ENCODE measurements at regions not wholly inside any gene's neighbourhood (a gene's known extent, or its start where the extent isn't known, plus 50 kb on each side); places are given as distances from the start of the nearest gene placed in this dataset.

- Mint-ChIP-seq H3K9me3 (peaks cover 2 to 11% of the 10 kb centered on the region in 2 donors), H3K27me3 (ENCODE audit: low read depth) (no peaks in the 10 kb centered on the region), H3K27ac (no peak overlapping the region), H3K4me1 (ENCODE audit: low read depth) (no peaks in the 10 kb centered on the region), H3K36me3 (ENCODE audit: insufficient read depth in 2 of 2) (no peaks in the 10 kb centered on the region), H3K4me3 (no peak overlapping the region)
- no peak for DNase-seq
- no peak for ATAC-seq (replicated peaks in 1 of 2)
These were observed 754.7 kb downstream of the DTWD2 start for GRCh38 chr5:118233606-118234005.

- H3K27ac Mint-ChIP-seq, result no peak overlapping the region
- no peak overlapping the region for H3K4me3 Mint-ChIP-seq
- peaks cover 5 to 7% of the 10 kb centered on the region in 2 donors for H3K9me3 Mint-ChIP-seq
- no peaks in the 10 kb centered on the region for H3K36me3 Mint-ChIP-seq (ENCODE audit: insufficient read depth in 2 of 2)
- ATAC-seq (replicated peaks in 1 of 2) (no peak), DNase-seq (no peak)
- H3K27me3 Mint-ChIP-seq (ENCODE audit: low read depth), result no peaks in the 10 kb centered on the region
- H3K4me1 Mint-ChIP-seq (ENCODE audit: low read depth), result no peaks in the 10 kb centered on the region
These were observed 759.9 kb downstream of the DTWD2 start for GRCh38 chr5:118228489-118228888.

- ATAC-seq (replicated peaks in 1 of 2), result no peak
- Mint-ChIP-seq H3K36me3 (ENCODE audit: insufficient read depth in 2 of 2) (no peaks in the 10 kb centered on the region), H3K27me3 (ENCODE audit: low read depth) (no peaks in the 10 kb centered on the region), H3K4me3 (no peak overlapping the region), H3K9me3 (peaks cover 3% of the 10 kb centered on the region in 2 donors), H3K4me1 (ENCODE audit: low read depth) (no peaks in the 10 kb centered on the region), H3K27ac (no peak overlapping the region)
- DNase-seq, result no peak
These were observed 763.8 kb downstream of the DTWD2 start for GRCh38 chr5:118224546-118224945.

GRCh38 chr5:118220556-118221195 is 767.7 kb downstream of the DTWD2 start:
- ATAC-seq (replicated peaks in 1 of 2), result no peak

GRCh38 chr5:118211606-118212005 is 776.7 kb downstream of the DTWD2 start:
- Mint-ChIP-seq H3K4me3 (no peak overlapping the region), H3K36me3 (ENCODE audit: insufficient read depth in 2 of 2) (peaks cover 1 to 5% of the 10 kb centered on the region in 2 donors), H3K27me3 (ENCODE audit: low read depth) (no peaks in the 10 kb centered on the region), H3K4me1 (ENCODE audit: low read depth) (no peaks in the 10 kb centered on the region), H3K9me3 (peaks cover 2 to 13% of the 10 kb centered on the region in 2 donors), H3K27ac (no peak overlapping the region)
- DNase-seq, result no peak
- no peak for ATAC-seq (replicated peaks in 1 of 2)

More at GRCh38 chr5:118220556-118221195, 767.7 kb downstream of the DTWD2 start:
- Mint-ChIP-seq H3K27me3 (ENCODE audit: low read depth) (no peaks in the 10 kb centered on the region), H3K4me3 (no peak overlapping the region), H3K9me3 (peaks cover 2 to 7% of the 10 kb centered on the region in 2 donors), H3K27ac (no peak overlapping the region), H3K4me1 (ENCODE audit: low read depth) (no peaks in the 10 kb centered on the region), H3K36me3 (ENCODE audit: insufficient read depth in 2 of 2) (no peaks in the 10 kb centered on the region)
- DNase-seq, result no peak

- H3K27ac Mint-ChIP-seq, result no peak overlapping the region
- H3K4me1 Mint-ChIP-seq (ENCODE audit: low read depth), result no peaks in the 10 kb centered on the region
- peaks cover under 1 to 8% of the 10 kb centered on the region in 2 donors for H3K9me3 Mint-ChIP-seq
- ATAC-seq (replicated peaks in 1 of 2) (no peak), DNase-seq (no peak)
- no peaks in the 10 kb centered on the region for H3K27me3 Mint-ChIP-seq (ENCODE audit: low read depth)
- H3K4me3 Mint-ChIP-seq, result no peak overlapping the region
- peaks cover 0 to 5% of the 10 kb centered on the region in 2 donors for H3K36me3 Mint-ChIP-seq (ENCODE audit: insufficient read depth in 2 of 2)
These were observed 780.3 kb downstream of the DTWD2 start for GRCh38 chr5:118208031-118208453.

GRCh38 chr5:118199801-118200200 is 788.5 kb downstream of the DTWD2 start:
- Mint-ChIP-seq H3K4me1 (ENCODE audit: low read depth) (no peaks in the 10 kb centered on the region), H3K4me3 (no peak overlapping the region), H3K36me3 (ENCODE audit: insufficient read depth in 2 of 2) (no peaks in the 10 kb centered on the region), H3K27ac (no peak overlapping the region), H3K27me3 (ENCODE audit: low read depth) (no peaks in the 10 kb centered on the region), H3K9me3 (peaks cover 2 to 4% of the 10 kb centered on the region in 2 donors)
- no peak for ATAC-seq (replicated peaks in 1 of 2)
- DNase-seq, result no peak

GRCh38 chr5:118196229-118196628 is 792.1 kb downstream of the DTWD2 start:
- no peak overlapping the region for H3K27ac Mint-ChIP-seq

GRCh38 chr5:118195211-118195610 is 793.1 kb downstream of the DTWD2 start:
- DNase-seq (no peak), ATAC-seq (replicated peaks in 1 of 2) (no peak)
- Mint-ChIP-seq H3K27me3 (ENCODE audit: low read depth) (no peaks in the 10 kb centered on the region), H3K36me3 (ENCODE audit: insufficient read depth in 2 of 2) (no peaks in the 10 kb centered on the region), H3K4me1 (ENCODE audit: low read depth) (no peaks in the 10 kb centered on the region), H3K9me3 (peaks cover 1 to 3% of the 10 kb centered on the region in 2 donors), H3K27ac (no peak overlapping the region), H3K4me3 (no peak overlapping the region)

More at GRCh38 chr5:118196229-118196628, 792.1 kb downstream of the DTWD2 start:
- H3K27me3 Mint-ChIP-seq (ENCODE audit: low read depth), result no peaks in the 10 kb centered on the region
- no peak for DNase-seq
- H3K4me1 Mint-ChIP-seq (ENCODE audit: low read depth), result no peaks in the 10 kb centered on the region
- H3K4me3 Mint-ChIP-seq, result no peak overlapping the region
- H3K36me3 Mint-ChIP-seq (ENCODE audit: insufficient read depth in 2 of 2), result no peaks in the 10 kb centered on the region
- ATAC-seq (replicated peaks in 1 of 2), result no peak
- peaks cover 1 to 3% of the 10 kb centered on the region in 2 donors for H3K9me3 Mint-ChIP-seq

GRCh38 chr5:118193194-118193905 is 795.0 kb downstream of the DTWD2 start:
- DNase-seq, result no peak
- ATAC-seq (replicated peaks in 1 of 2), result no peak
- Mint-ChIP-seq H3K9me3 (peaks cover 2 to 3% of the 10 kb centered on the region in 2 donors), H3K27ac (no peak overlapping the region), H3K4me3 (no peak overlapping the region), H3K36me3 (ENCODE audit: insufficient read depth in 2 of 2) (no peaks in the 10 kb centered on the region), H3K4me1 (ENCODE audit: low read depth) (no peaks in the 10 kb centered on the region), H3K27me3 (ENCODE audit: low read depth) (no peaks in the 10 kb centered on the region)

- H3K27ac Mint-ChIP-seq, result no peak overlapping the region
- H3K27me3 Mint-ChIP-seq (ENCODE audit: low read depth), result no peaks in the 10 kb centered on the region
- no peaks in the 10 kb centered on the region for H3K36me3 Mint-ChIP-seq (ENCODE audit: insufficient read depth in 2 of 2)
- H3K9me3 Mint-ChIP-seq, result peaks cover 2 to 4% of the 10 kb centered on the region in 2 donors
- no peak overlapping the region for H3K4me3 Mint-ChIP-seq
- no peaks in the 10 kb centered on the region for H3K4me1 Mint-ChIP-seq (ENCODE audit: low read depth)
- no peak for ATAC-seq (replicated peaks in 1 of 2)
- DNase-seq, result no peak
These were observed 803.3 kb downstream of the DTWD2 start for GRCh38 chr5:118185018-118185417.

GRCh38 chr5:118176146-118176545 is 812.2 kb downstream of the DTWD2 start:
- H3K9me3 Mint-ChIP-seq, result peaks cover 6% of the 10 kb centered on the region in 2 donors
- no peaks in the 10 kb centered on the region for H3K36me3 Mint-ChIP-seq (ENCODE audit: insufficient read depth in 2 of 2)
- H3K27ac Mint-ChIP-seq, result no peak overlapping the region
- H3K4me3 Mint-ChIP-seq, result no peak overlapping the region
- no peaks in the 10 kb centered on the region for H3K4me1 Mint-ChIP-seq (ENCODE audit: low read depth)
- no peaks in the 10 kb centered on the region for H3K27me3 Mint-ChIP-seq (ENCODE audit: low read depth)
- DNase-seq, result no peak
- ATAC-seq (replicated peaks in 1 of 2), result no peak

GRCh38 chr5:118174671-118175070 is 813.7 kb downstream of the DTWD2 start:
- no peak for ATAC-seq (replicated peaks in 1 of 2)
- H3K27me3 Mint-ChIP-seq (ENCODE audit: low read depth), result no peaks in the 10 kb centered on the region
- no peak for DNase-seq

More at GRCh38 chr5:118174671-118175070, 813.7 kb downstream of the DTWD2 start:
- Mint-ChIP-seq H3K4me3 (no peak overlapping the region), H3K9me3 (peaks cover 6% of the 10 kb centered on the region in 2 donors), H3K27ac (no peak overlapping the region), H3K4me1 (ENCODE audit: low read depth) (no peaks in the 10 kb centered on the region), H3K36me3 (ENCODE audit: insufficient read depth in 2 of 2) (no peaks in the 10 kb centered on the region)

Measured in activated T-cell treated with anti-CD3 and anti-CD28 coated beads, Interleukin-2, amount 50 U/mL, for 72 hours (primary cell).